Dendritic cell treated with granulocyte-macrophage colony-stimulating factor and Interleukin-4, amounts not matched to agents 40 ng/mL and 50 ng/mL, for 4 days (primary cell): ENCODE measurements at regions not wholly inside any gene's neighbourhood (a gene's known extent, or its start where the extent isn't known, plus 50 kb on each side); places are given as distances from the start of the nearest gene placed in this dataset.
"Not testable (repeated sequence)": the region's sequence is repeated elsewhere in the genome, so short reads cannot be mapped to it uniquely, and the experiment has no call there.

ENCODE experiments used
- H3K27ac Mint-ChIP-seq: one replicate; pipeline ENCODE4 v1.8.0; 2022; ENCODE audit warnings: mild to moderate bottlenecking, mixed read lengths
- H3K27me3 Mint-ChIP-seq: one replicate; pipeline ENCODE4 v1.8.0; 2022; ENCODE audit warnings: mild to moderate bottlenecking, mixed read lengths
- H3K36me3 Mint-ChIP-seq: one replicate; pipeline ENCODE4 v1.8.0; 2022; ENCODE audit warnings: low read depth, mixed read lengths
- H3K4me1 Mint-ChIP-seq: one replicate; pipeline ENCODE4 v1.8.0; 2022; ENCODE audit warnings: low read depth, mixed read lengths
- H3K4me3 Mint-ChIP-seq: one replicate; pipeline ENCODE4 v1.8.0; 2022; ENCODE audit warnings: mild to moderate bottlenecking, moderate library complexity, mixed read lengths
- H3K9me3 Mint-ChIP-seq: one replicate; pipeline ENCODE4 v1.8.0; 2022; ENCODE audit warnings: mixed read lengths
- intact Hi-C: fragments of 100-400 bp; cut with micrococcal nuclease; formaldehyde crosslinking; loops from one replicate; pipeline ENCODE4 v1.15.0; 2022

- H3K36me3 Mint-ChIP-seq: no peaks in the 10 kb centered on the region
- no peak overlapping the region for H3K4me3 Mint-ChIP-seq
- H3K27ac Mint-ChIP-seq: no peak overlapping the region
- H3K27me3 Mint-ChIP-seq: no peaks in the 10 kb centered on the region
- no peaks in the 10 kb centered on the region for H3K4me1 Mint-ChIP-seq
- H3K9me3 Mint-ChIP-seq: no peaks in the 10 kb centered on the region
- intact Hi-C loops: no loop called here
These were observed 354.5 kb downstream of the CBLN4 start for GRCh38 chr20:55650657-55651360.

- intact Hi-C loops: no loop called here
- no peaks in the 10 kb centered on the region for H3K36me3 Mint-ChIP-seq
- H3K9me3 Mint-ChIP-seq: no peaks in the 10 kb centered on the region
- H3K4me1 Mint-ChIP-seq: no peaks in the 10 kb centered on the region
- no peak overlapping the region for H3K4me3 Mint-ChIP-seq
- H3K27me3 Mint-ChIP-seq: no peaks in the 10 kb centered on the region
- no peak overlapping the region for H3K27ac Mint-ChIP-seq
These were observed 356.1 kb downstream of the CBLN4 start for GRCh38 chr20:55649254-55649653.

GRCh38 chr20:55646851-55647250 lies 358.5 kb downstream of the CBLN4 start:
- no peak overlapping the region for H3K4me3 Mint-ChIP-seq
- H3K4me1 Mint-ChIP-seq: no peaks in the 10 kb centered on the region
- no peaks in the 10 kb centered on the region for H3K27me3 Mint-ChIP-seq
- intact Hi-C loops: no loop called here
- H3K36me3 Mint-ChIP-seq: no peaks in the 10 kb centered on the region
- no peak overlapping the region for H3K27ac Mint-ChIP-seq
- H3K9me3 Mint-ChIP-seq: no peaks in the 10 kb centered on the region

GRCh38 chr20:55641497-55641896 lies 363.8 kb downstream of the CBLN4 start:
- Mint-ChIP-seq H3K27me3 (no peaks in the 10 kb centered on the region), H3K4me1 (no peaks in the 10 kb centered on the region), H3K4me3 (no peak overlapping the region), H3K36me3 (no peaks in the 10 kb centered on the region), H3K9me3 (no peaks in the 10 kb centered on the region), H3K27ac (no peak overlapping the region)
- intact Hi-C loops: no loop called here

- H3K36me3 Mint-ChIP-seq: no peaks in the 10 kb centered on the region
- no peak overlapping the region for H3K27ac Mint-ChIP-seq
- H3K9me3 Mint-ChIP-seq: peaks cover 9% of the 10 kb centered on the region
- intact Hi-C loops: no loop called here
- H3K27me3 Mint-ChIP-seq: no peaks in the 10 kb centered on the region
- H3K4me3 Mint-ChIP-seq: no peak overlapping the region
- H3K4me1 Mint-ChIP-seq: no peaks in the 10 kb centered on the region
These were observed 369.4 kb downstream of the CBLN4 start for GRCh38 chr20:55635870-55636269.

GRCh38 chr20:55632592-55632991 lies 372.7 kb downstream of the CBLN4 start:
- intact Hi-C loops: no loop called here
- Mint-ChIP-seq H3K27ac (no peak overlapping the region), H3K4me3 (no peak overlapping the region), H3K36me3 (no peaks in the 10 kb centered on the region), H3K4me1 (no peaks in the 10 kb centered on the region), H3K27me3 (no peaks in the 10 kb centered on the region), H3K9me3 (peaks cover 9% of the 10 kb centered on the region)

- H3K36me3 Mint-ChIP-seq, intact Hi-C loops, H3K27ac Mint-ChIP-seq, H3K9me3 Mint-ChIP-seq, H3K4me1 Mint-ChIP-seq, H3K4me3 Mint-ChIP-seq, H3K27me3 Mint-ChIP-seq: not testable (repeated sequence)
These were observed 376.2 kb downstream of the CBLN4 start for GRCh38 chr20:55629143-55629542.

GRCh38 chr20:55626716-55627115 lies 378.6 kb downstream of the CBLN4 start:
- peaks cover 3% of the 10 kb centered on the region for H3K9me3 Mint-ChIP-seq
- intact Hi-C loops: no loop called here
- no peak overlapping the region for H3K4me3 Mint-ChIP-seq
- no peaks in the 10 kb centered on the region for H3K36me3 Mint-ChIP-seq
- H3K27ac Mint-ChIP-seq: no peak overlapping the region
- H3K27me3 Mint-ChIP-seq: no peaks in the 10 kb centered on the region
- H3K4me1 Mint-ChIP-seq: no peaks in the 10 kb centered on the region

- no peaks in the 10 kb centered on the region for H3K4me1 Mint-ChIP-seq
- intact Hi-C loops: no loop called here
- H3K9me3 Mint-ChIP-seq: peaks cover 37% of the 10 kb centered on the region
- H3K36me3 Mint-ChIP-seq: no peaks in the 10 kb centered on the region
- H3K27ac Mint-ChIP-seq: no peak overlapping the region
- H3K4me3 Mint-ChIP-seq: no peak overlapping the region
- H3K27me3 Mint-ChIP-seq: no peaks in the 10 kb centered on the region
These were observed 389.0 kb downstream of the CBLN4 start for GRCh38 chr20:55616367-55616766.

- H3K27ac Mint-ChIP-seq: no peak overlapping the region
- no peak overlapping the region for H3K4me3 Mint-ChIP-seq
- H3K36me3 Mint-ChIP-seq: no peaks in the 10 kb centered on the region
- intact Hi-C loops: no loop called here
- H3K9me3 Mint-ChIP-seq: peaks cover 31% of the 10 kb centered on the region
- no peaks in the 10 kb centered on the region for H3K27me3 Mint-ChIP-seq
- H3K4me1 Mint-ChIP-seq: no peaks in the 10 kb centered on the region
These were observed 389.5 kb downstream of the CBLN4 start for GRCh38 chr20:55615818-55616217.

GRCh38 chr20:55614220-55614757 lies 391.0 kb downstream of the CBLN4 start:
- no peak overlapping the region for H3K4me3 Mint-ChIP-seq
- intact Hi-C loops: no loop called here
- H3K36me3 Mint-ChIP-seq: no peaks in the 10 kb centered on the region
- no peaks in the 10 kb centered on the region for H3K4me1 Mint-ChIP-seq
- peaks cover 18% of the 10 kb centered on the region for H3K9me3 Mint-ChIP-seq
- H3K27ac Mint-ChIP-seq: no peak overlapping the region
- no peaks in the 10 kb centered on the region for H3K27me3 Mint-ChIP-seq

GRCh38 chr20:55610756-55611155 lies 394.6 kb downstream of the CBLN4 start:
- Mint-ChIP-seq H3K27me3 (no peaks in the 10 kb centered on the region), H3K4me1 (no peaks in the 10 kb centered on the region), H3K36me3 (no peaks in the 10 kb centered on the region), H3K9me3 (peaks cover 8% of the 10 kb centered on the region), H3K4me3 (no peak overlapping the region), H3K27ac (no peak overlapping the region)
- intact Hi-C loops: no loop called here

GRCh38 chr20:55605594-55605993 lies 399.7 kb downstream of the CBLN4 start:
- intact Hi-C loops: no loop called here
- Mint-ChIP-seq H3K36me3 (no peaks in the 10 kb centered on the region), H3K4me1 (no peaks in the 10 kb centered on the region), H3K27ac (no peak overlapping the region), H3K9me3 (peaks cover 8% of the 10 kb centered on the region), H3K27me3 (no peaks in the 10 kb centered on the region), H3K4me3 (no peak overlapping the region)

- Mint-ChIP-seq H3K4me3 (no peak overlapping the region), H3K9me3 (no peaks in the 10 kb centered on the region), H3K36me3 (no peaks in the 10 kb centered on the region), H3K27me3 (no peaks in the 10 kb centered on the region), H3K27ac (no peak overlapping the region), H3K4me1 (no peaks in the 10 kb centered on the region)
- intact Hi-C loops: no loop called here
These were observed 407.8 kb downstream of the CBLN4 start for GRCh38 chr20:55597526-55597925.

GRCh38 chr20:55596431-55596830 lies 408.9 kb downstream of the CBLN4 start:
- Mint-ChIP-seq H3K4me1 (no peaks in the 10 kb centered on the region), H3K27ac (no peak overlapping the region)

More at GRCh38 chr20:55596431-55596830, 408.9 kb downstream of the CBLN4 start:
- H3K36me3 Mint-ChIP-seq: no peaks in the 10 kb centered on the region
- intact Hi-C loops: no loop called here
- H3K27me3 Mint-ChIP-seq: no peaks in the 10 kb centered on the region
- H3K4me3 Mint-ChIP-seq: no peak overlapping the region
- H3K9me3 Mint-ChIP-seq: no peaks in the 10 kb centered on the region
